ENCODE measurements at regions not wholly inside any gene's neighbourhood (a gene's known extent, or its start where the extent isn't known, plus 50 kb on each side); places are given as distances from the start of the nearest gene placed in this dataset.
"Not testable (repeated sequence)": the region's sequence is repeated elsewhere in the genome, so short reads cannot be mapped to it uniquely, and the experiment has no call there.

GRCh38 chr4:63296773-63297172 is 1112.5 kb downstream of the TECRL start:
- DNase-seq (ENCODE audit: low read depth in 2 of 2) = no peak

- DNase-seq (ENCODE audit: low read depth in 2 of 2) = no peak
These were observed 1133.8 kb downstream of the TECRL start for GRCh38 chr4:63275491-63275890.

GRCh38 chr4:63269156-63269555 is 1140.1 kb downstream of the TECRL start:
- no peak for DNase-seq (ENCODE audit: low read depth in 2 of 2)

GRCh38 chr4:63233671-63234070 is 1175.6 kb downstream of the TECRL start:
- no peak for DNase-seq (ENCODE audit: low read depth in 2 of 2)

- DNase-seq (ENCODE audit: low read depth in 2 of 2) = no peak
These were observed 1177.2 kb downstream of the TECRL start for GRCh38 chr4:63232058-63232457.

- DNase-seq (ENCODE audit: low read depth in 2 of 2) = no peak
These were observed 1183.0 kb downstream of the TECRL start for GRCh38 chr4:63226229-63226628.

- no peak for DNase-seq (ENCODE audit: low read depth in 2 of 2)
These were observed 1186.8 kb downstream of the TECRL start for GRCh38 chr4:63222466-63222865.

- DNase-seq (ENCODE audit: low read depth in 2 of 2) = no peak
These were observed 1187.8 kb downstream of the TECRL start for GRCh38 chr4:63221477-63221876.

- no peak for DNase-seq (ENCODE audit: low read depth in 2 of 2)
These were observed 1190.4 kb downstream of the TECRL start for GRCh38 chr4:63218856-63219255.

- DNase-seq (ENCODE audit: low read depth in 2 of 2) = no peak
These were observed 1195.2 kb downstream of the TECRL start for GRCh38 chr4:63214076-63214475.

GRCh38 chr4:63211776-63212479 is 1197.3 kb downstream of the TECRL start:
- no peak for DNase-seq (ENCODE audit: low read depth in 2 of 2)

GRCh38 chr4:63211375-63211774 is 1197.9 kb downstream of the TECRL start:
- no peak for DNase-seq (ENCODE audit: low read depth in 2 of 2)

GRCh38 chr4:63193029-63193428 is 1216.2 kb downstream of the TECRL start:
- not testable (repeated sequence) for DNase-seq (ENCODE audit: low read depth in 2 of 2)

GRCh38 chr4:63171341-63171740 is 1237.9 kb downstream of the TECRL start:
- DNase-seq (ENCODE audit: low read depth in 2 of 2) = no peak

GRCh38 chr4:63170923-63171322 is 1238.3 kb downstream of the TECRL start:
- DNase-seq (ENCODE audit: low read depth in 2 of 2) = no peak

- DNase-seq (ENCODE audit: low read depth in 2 of 2) = no peak
These were observed 1239.4 kb downstream of the TECRL start for GRCh38 chr4:63169836-63170235.

GRCh38 chr4:63155561-63155960 is 1253.7 kb downstream of the TECRL start:
- no peak for DNase-seq (ENCODE audit: low read depth in 2 of 2)

GRCh38 chr4:63123441-63123840 is 1285.8 kb downstream of the TECRL start:
- no peak for DNase-seq (ENCODE audit: low read depth in 2 of 2)

- no peak for DNase-seq (ENCODE audit: low read depth in 2 of 2)
These were observed 1286.3 kb downstream of the TECRL start for GRCh38 chr4:63122955-63123354.

GRCh38 chr4:63106600-63106999 is 1302.7 kb downstream of the TECRL start:
- DNase-seq (ENCODE audit: low read depth in 2 of 2) = no peak

- DNase-seq (ENCODE audit: low read depth in 2 of 2) = no peak
These were observed 1303.4 kb downstream of the TECRL start for GRCh38 chr4:63105839-63106238.

GRCh38 chr4:63090641-63091040 is 1318.6 kb downstream of the TECRL start:
- no peak for DNase-seq (ENCODE audit: low read depth in 2 of 2)

- no peak for DNase-seq (ENCODE audit: low read depth in 2 of 2)
These were observed 1324.2 kb downstream of the TECRL start for GRCh38 chr4:63085091-63085490.

- DNase-seq (ENCODE audit: low read depth in 2 of 2) = no peak
These were observed 1328.3 kb downstream of the TECRL start for GRCh38 chr4:63080934-63081333.
